Activated CD8-positive, alpha-beta T cell treated with anti-CD3 and anti-CD28 coated beads for 36 hours (primary cell): ENCODE measurements at regions not wholly inside any gene's neighbourhood (a gene's known extent, or its start where the extent isn't known, plus 50 kb on each side); places are given as distances from the start of the nearest gene placed in this dataset.

Experiments
- ATAC-seq: fragments of 200-7000 bp; cut with Tn5 transposase; one replicate; pipeline ENCODE4 v1.10.0; 2021; ENCODE audit warnings: mild to moderate bottlenecking, moderate library complexity
- CTCF ChIA-PET: fragments of 350-600 bp; sonication (Branson Sonifier 250); formaldehyde crosslinking; loops from one replicate; lab custom pipeline; 2021; ENCODE audit warnings: antibody characterized with exemption; lab: Charles Lee
- POLR2A ChIA-PET: fragments of 350-600 bp; sonication (Branson Sonifier 250); formaldehyde crosslinking; loops from one replicate; lab custom pipeline; 2021; ENCODE audit warnings: antibody characterized with exemption; lab: Charles Lee
- DNase-seq: peaks from one replicate; pipeline ENCODE4 v3.0.0-alpha.2; 2020
- H3K27ac Mint-ChIP-seq: one replicate; pipeline ENCODE4 v1.8.0; 2021; ENCODE audit warnings: mild to moderate bottlenecking, mixed read lengths
- H3K27me3 Mint-ChIP-seq: one replicate; pipeline ENCODE4 v1.8.0; 2021; ENCODE audit warnings: mixed read lengths
- H3K36me3 Mint-ChIP-seq: one replicate; pipeline ENCODE4 v1.8.0; 2021; ENCODE audit warnings: low read depth, mixed read lengths
- H3K4me1 Mint-ChIP-seq: one replicate; pipeline ENCODE4 v1.8.0; 2021; ENCODE audit warnings: low read depth, mixed read lengths
- H3K4me3 Mint-ChIP-seq: one replicate; pipeline ENCODE4 v1.8.0; 2021; ENCODE audit warnings: mild to moderate bottlenecking, moderate library complexity, mixed read lengths
- H3K9me3 Mint-ChIP-seq: one replicate; pipeline ENCODE4 v1.8.0; 2021; ENCODE audit warnings: mixed read lengths
- CTCF ChIP-seq: fragments of 200-600 bp; IDR thresholded peaks from one replicate; pipeline ENCODE4 v1.8.0; 2022; ENCODE audit warnings: antibody characterized with exemption, mild to moderate bottlenecking
- intact Hi-C: fragments of 100-400 bp; cut with micrococcal nuclease; formaldehyde crosslinking; loops from one replicate; pipeline ENCODE4 v1.10.0; 2022

- intact Hi-C loops = no loop called here
- CTCF ChIA-PET = no interaction called here
- ATAC-seq = no peak
- H3K4me1 Mint-ChIP-seq = no peaks in the 10 kb centered on the region
- H3K4me3 Mint-ChIP-seq = no peak overlapping the region
- H3K27ac Mint-ChIP-seq = no peak overlapping the region
- DNase-seq = no peak
- no peaks in the 10 kb centered on the region for H3K36me3 Mint-ChIP-seq
- H3K9me3 Mint-ChIP-seq = no peaks in the 10 kb centered on the region
- POLR2A ChIA-PET = no interaction called here
- TF ChIP-seq CTCF = no peak
- no peaks in the 10 kb centered on the region for H3K27me3 Mint-ChIP-seq
Measured at GRCh38 chr5:97449172-97449571, 266.1 kb upstream of the RIOK2 start.

- no peak for DNase-seq
- no peak overlapping the region for H3K27ac Mint-ChIP-seq
- POLR2A ChIA-PET = no interaction called here
- no peak for ATAC-seq
- no peak for TF ChIP-seq CTCF
- CTCF ChIA-PET = no interaction called here
- no peak overlapping the region for H3K4me3 Mint-ChIP-seq
- H3K9me3 Mint-ChIP-seq = no peaks in the 10 kb centered on the region
- no peaks in the 10 kb centered on the region for H3K27me3 Mint-ChIP-seq
- H3K36me3 Mint-ChIP-seq = no peaks in the 10 kb centered on the region
- intact Hi-C loops = no loop called here
- H3K4me1 Mint-ChIP-seq = no peaks in the 10 kb centered on the region
Measured at GRCh38 chr5:97452646-97453045, 269.6 kb upstream of the RIOK2 start.

- POLR2A ChIA-PET = no interaction called here
- CTCF ChIA-PET = no interaction called here
- TF ChIP-seq CTCF = no peak
Measured at GRCh38 chr5:97453263-97453662, 270.2 kb upstream of the RIOK2 start.

GRCh38 chr5:97454015-97454414, 271.0 kb upstream of the RIOK2 start:
- Mint-ChIP-seq H3K27me3 (no peaks in the 10 kb centered on the region), H3K27ac (no peak overlapping the region), H3K4me1 (no peaks in the 10 kb centered on the region), H3K36me3 (no peaks in the 10 kb centered on the region), H3K4me3 (no peak overlapping the region), H3K9me3 (no peaks in the 10 kb centered on the region)
- ChIA-PET CTCF (no interaction called here), POLR2A (no interaction called here)
- no peak for DNase-seq
- TF ChIP-seq CTCF = no peak
- no peak for ATAC-seq
- intact Hi-C loops = no loop called here

More at GRCh38 chr5:97453263-97453662, 270.2 kb upstream of the RIOK2 start:
- Mint-ChIP-seq H3K27me3 (no peaks in the 10 kb centered on the region), H3K36me3 (no peaks in the 10 kb centered on the region), H3K27ac (no peak overlapping the region), H3K4me1 (no peaks in the 10 kb centered on the region), H3K4me3 (no peak overlapping the region), H3K9me3 (no peaks in the 10 kb centered on the region)
- ATAC-seq (no peak), DNase-seq (no peak)
- intact Hi-C loops = no loop called here

GRCh38 chr5:97455996-97456395, 272.9 kb upstream of the RIOK2 start:
- no peak overlapping the region for H3K4me3 Mint-ChIP-seq
- TF ChIP-seq CTCF = no peak
- H3K36me3 Mint-ChIP-seq = no peaks in the 10 kb centered on the region
- H3K27me3 Mint-ChIP-seq = no peaks in the 10 kb centered on the region
- ATAC-seq (no peak), DNase-seq (no peak)
- no peaks in the 10 kb centered on the region for H3K9me3 Mint-ChIP-seq
- CTCF ChIA-PET = no interaction called here
- intact Hi-C loops = no loop called here
- POLR2A ChIA-PET = no interaction called here
- no peak overlapping the region for H3K27ac Mint-ChIP-seq
- H3K4me1 Mint-ChIP-seq = no peaks in the 10 kb centered on the region
